ENCODE measurements at regions not wholly inside any gene's neighbourhood (a gene's known extent, or its start where the extent isn't known, plus 50 kb on each side); places are given as distances from the start of the nearest gene placed in this dataset.

GRCh38 chr16:66273644-66274334 is 92.7 kb upstream of the CDH5 start:
- TF ChIP-seq CTCF (IDR thresholded peaks at IDR 0.05): peak in 1 of 7 experiments; percentile 12
- no peak for TF ChIP-seq POLR2AphosphoS5 (IDR thresholded peaks at IDR 0.05)
- TF ChIP-seq EP300 (IDR thresholded peaks at IDR 0.05): no peak
- no peak for TF ChIP-seq POLR2A (IDR thresholded peaks at IDR 0.05)
